NCI-H128 (cell line): ENCODE measurements at regions not wholly inside any gene's neighbourhood (a gene's known extent, or its start where the extent isn't known, plus 50 kb on each side); places are given as distances from the start of the nearest gene placed in this dataset.

Experiments
- DNase-seq: peaks from one replicate; lab custom pipeline; 2025; ENCODE audit not compliant: unreplicated experiment; lab: John Stamatoyannopoulos, UW

DNA sequence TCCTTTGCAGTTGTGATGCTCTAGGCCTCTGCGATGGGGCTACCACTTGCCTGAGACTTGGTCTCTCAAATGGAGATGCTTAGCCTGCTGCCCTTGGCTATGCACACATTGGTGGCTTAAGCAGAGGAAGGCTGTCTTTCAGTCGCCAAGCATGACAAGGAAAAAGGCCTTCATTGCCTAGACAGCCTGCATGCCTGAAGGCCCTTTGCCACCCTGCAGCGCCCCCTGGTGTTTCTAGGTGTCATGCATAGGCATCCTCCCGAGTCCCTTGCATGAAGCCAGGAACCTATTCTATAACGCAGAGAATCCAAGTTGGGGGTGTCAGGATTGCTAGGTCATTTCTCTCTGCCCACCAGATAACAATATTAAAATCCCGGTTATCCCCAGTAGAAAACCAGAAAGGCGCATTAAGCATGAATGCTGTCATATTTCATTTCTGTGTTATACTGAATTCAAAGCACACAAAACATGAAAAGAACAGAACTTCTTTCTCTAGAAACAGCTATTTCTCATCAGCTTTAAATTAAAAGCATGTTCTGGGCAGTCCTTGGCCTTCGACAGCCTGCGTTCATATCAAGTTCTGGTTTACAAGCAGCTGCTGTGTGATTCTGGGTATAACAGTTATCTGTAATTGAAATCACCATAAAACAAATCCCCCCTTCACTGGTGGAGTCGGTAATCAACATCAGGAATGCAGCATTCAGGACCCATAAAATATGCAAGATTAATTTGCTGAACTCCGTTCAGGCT lies 59.7 kb upstream of the TRPC7 start:
- no peak for DNase-seq

DNA sequence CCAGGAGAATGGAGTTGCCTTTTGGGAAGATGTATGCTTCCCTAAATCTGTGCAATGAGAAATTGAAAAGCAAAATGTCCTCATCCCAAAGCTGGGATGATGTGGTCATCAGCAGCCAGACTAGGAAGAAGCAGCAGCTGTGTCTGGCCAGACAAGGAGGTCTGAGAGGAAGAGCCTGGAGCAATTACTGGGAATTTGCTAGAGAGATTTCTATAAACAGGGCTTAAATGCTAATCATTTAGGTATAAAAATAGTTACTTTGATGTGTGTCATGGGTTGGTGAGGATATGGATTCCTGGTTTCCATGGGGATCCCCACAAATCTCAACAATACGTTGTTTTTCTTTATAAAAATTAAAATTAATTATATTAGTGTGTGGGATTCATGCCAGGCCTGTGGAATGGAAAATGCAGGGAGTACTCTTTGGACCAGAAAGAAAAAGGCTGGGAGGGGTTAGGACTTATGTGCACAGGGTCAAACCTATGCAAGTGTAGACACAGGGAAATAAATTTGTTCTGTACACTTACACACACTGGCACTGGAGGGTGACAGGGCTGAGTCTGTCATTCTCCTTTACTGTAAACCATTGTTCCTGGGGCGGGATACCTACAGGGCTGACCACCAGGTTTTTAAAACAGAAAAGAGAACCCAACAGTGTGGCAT lies 58.7 kb upstream of the TRPC7 start:
- DNase-seq: no peak

DNA sequence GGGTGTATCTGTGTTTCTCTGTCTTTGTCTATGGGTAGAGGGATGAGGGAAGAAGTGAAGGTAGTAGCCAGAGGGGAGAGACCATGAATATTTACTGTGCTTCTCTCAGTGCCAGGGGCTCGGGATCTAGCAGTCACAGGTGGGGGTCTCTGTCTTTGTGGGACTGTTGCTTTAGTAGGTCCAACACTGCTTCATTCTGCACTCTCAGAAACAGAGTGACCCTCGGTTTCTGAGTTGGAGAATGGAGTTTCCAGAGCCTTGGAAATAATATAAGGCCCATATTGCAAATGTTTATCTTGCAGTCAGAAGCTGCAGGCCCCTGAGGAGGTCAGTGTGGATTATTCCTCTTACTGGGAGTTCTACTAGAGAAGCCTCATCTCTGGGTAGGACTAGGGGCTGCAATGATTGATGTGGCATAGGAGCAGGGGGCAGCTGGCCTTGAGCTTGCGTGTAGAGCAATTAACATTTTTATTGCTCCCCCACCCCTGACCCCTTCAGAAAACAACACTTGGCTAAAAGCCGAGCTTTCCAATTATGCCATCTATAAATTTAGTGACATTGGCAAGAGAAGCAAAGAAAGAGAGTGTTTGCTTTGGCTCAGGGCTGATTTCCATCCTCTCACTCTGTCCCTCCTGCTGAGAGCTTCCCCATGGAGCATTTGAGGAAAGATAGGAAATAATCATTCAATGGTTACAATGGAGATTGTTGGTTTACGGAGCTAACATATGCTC lies 55.0 kb upstream of the TRPC7 start:
- peak; percentile 65 for DNase-seq

DNA sequence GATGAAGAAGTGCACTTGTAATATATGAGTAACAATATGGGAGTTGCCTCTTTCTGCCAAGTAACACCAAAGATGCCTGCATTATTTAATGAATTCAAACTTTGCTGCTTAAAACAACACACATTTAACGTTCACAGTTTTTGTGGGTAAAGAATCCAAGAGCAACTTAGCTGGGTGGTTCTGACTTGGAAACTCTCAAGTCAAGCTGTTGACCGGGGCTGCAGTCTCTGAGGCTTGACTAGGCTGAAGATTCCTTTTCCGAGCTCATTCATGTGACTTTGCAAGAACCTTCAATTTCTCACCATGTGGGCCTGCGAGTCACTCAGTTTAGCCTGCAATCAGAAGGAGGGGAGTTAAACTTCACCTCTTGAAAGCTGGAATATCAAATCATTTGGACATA lies 53.0 kb upstream of the TRPC7 start:
- DNase-seq: no peak
